SHP77 (cell line): ENCODE measurements at regions not wholly inside any gene's neighbourhood (a gene's known extent, or its start where the extent isn't known, plus 50 kb on each side); places are given as distances from the start of the nearest gene placed in this dataset.
"Not testable (repeated sequence)": the region's sequence is repeated elsewhere in the genome, so short reads cannot be mapped to it uniquely, and the experiment has no call there.

ENCODE experiments used
- DNase-seq, 2 experiments: peaks; one replicate each; lab custom pipeline; 2025; lab: John Stamatoyannopoulos, UW

DNA sequence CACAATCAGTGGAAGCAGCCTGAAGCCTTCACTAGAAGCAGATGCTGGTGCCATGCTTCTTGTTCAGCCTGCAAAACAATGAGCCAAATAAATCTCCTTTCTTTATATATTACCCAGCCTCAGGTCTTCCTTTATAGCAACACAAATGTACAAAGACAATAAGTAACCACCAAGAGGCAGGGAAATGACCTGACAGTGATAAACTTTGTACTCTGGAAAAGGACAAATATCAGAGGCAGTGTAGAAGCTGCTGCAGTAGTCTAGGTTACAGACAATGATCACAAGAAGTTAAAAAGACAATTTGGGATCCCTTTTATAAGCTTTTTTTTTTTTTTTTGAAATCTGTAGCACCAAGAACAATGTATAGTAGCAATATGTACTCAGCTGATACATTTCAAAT lies 760.3 kb downstream of the TTLL7 start:
- not testable (repeated sequence) for DNase-seq

DNA sequence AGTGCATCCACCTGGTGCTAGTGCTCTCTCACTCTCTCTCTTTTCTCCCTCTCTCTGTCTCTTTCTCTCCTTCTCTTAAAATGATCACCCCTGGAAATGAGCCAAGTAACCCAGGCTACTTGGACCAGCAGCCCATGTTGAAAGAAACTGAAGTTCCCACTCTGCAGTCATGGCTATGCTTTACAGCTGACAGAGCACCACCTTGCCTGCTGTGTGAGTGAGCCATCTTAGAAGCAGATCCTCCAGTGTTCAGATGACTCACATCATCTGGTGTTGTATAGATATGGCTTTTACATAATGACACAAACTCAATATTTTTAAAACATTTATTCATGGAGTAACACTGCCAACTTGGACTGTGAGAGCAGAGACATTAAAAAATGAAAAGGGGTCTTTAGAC lies 779.1 kb downstream of the TTLL7 start:
- DNase-seq, result not testable (repeated sequence)

DNA sequence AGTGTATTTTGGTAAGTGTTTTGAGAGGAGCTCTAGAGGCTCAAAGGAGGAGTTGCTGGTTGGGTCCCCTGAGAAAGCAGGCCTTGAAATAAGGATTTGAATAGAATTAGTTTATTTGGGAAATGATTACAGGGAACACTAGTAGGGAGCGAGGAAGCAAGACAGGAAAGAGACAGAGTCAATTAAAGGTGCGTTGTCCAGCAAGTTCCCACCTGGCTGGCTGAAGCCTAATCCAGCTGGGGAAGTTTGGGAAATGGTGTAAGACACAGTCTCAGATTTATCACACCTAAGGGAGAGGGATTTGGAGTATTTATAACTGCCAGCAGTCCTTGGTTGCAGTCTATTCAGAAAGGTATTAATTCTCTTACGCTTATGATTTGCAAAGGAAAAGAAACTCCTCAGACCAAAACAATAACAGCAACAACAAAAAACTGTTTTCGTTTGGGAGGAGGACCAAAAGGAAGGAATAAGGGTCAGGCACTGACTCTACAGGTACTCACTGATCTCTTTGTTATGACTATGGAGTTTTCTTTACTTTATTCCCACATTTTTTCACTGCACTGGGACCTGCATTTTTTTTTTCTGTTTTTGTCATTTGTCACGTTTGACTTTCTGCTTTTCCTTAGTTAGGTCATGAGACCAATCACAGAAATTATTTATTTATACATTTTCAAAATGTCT lies 780.8 kb downstream of the TTLL7 start:
- not testable (repeated sequence) for DNase-seq

DNA sequence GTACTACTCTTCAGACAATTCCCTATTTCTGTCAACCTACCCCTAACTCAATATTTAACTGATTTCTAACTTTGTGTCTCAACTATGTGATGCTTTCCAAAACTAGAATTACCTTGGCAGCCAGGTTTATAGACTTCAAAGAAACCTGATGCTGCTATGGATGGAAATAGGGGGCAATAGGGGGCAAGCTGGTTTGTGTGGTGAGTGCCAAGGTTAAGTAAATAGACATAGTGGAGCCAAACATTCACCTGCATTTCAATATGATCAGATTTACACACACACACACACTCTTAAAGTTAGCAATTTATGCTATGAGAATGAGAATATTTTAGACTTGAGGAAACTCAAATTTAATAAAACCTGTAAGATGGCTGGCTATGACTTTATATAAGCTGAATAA lies 784.6 kb downstream of the TTLL7 start:
- DNase-seq, result not testable (repeated sequence)

DNA sequence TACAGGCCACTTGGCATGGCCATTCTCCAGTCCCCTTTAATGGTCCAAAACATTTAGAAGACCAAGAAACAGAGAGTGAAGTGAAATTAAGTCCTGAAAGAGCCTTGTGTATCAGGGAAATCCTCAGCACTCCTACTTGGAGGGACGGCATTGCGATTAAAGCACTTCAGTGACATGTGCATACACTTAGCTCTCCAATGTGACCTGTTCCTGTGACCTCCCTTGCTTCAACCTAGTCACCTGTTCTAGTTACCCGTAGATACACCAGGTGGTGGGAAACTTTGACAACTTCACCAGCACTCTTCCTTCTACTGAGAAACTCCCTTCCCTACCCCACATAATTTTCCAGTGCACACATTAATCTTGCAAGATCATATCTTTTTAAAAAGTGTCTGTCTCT lies 785.3 kb downstream of the TTLL7 start:
- not testable (repeated sequence) for DNase-seq

DNA sequence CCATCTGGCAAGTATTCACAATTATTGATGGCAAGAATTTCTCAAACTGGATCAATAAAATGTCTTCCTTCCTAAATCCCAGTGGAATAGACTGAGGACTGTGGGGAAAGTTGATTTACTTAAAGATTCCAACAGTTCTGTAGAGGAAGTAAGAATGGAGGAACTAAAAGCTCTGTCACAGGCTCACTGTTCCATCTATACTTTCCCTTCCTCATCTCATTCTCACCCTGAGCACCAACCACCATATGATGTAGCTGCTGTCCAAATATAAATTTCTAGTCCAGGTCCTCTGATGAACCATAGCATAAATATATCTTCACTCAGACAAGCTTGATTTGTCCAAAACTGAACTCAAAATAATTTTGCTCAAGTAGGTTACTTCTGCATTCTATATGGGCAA lies 786.9 kb downstream of the TTLL7 start:
- DNase-seq, result not testable (repeated sequence)

DNA sequence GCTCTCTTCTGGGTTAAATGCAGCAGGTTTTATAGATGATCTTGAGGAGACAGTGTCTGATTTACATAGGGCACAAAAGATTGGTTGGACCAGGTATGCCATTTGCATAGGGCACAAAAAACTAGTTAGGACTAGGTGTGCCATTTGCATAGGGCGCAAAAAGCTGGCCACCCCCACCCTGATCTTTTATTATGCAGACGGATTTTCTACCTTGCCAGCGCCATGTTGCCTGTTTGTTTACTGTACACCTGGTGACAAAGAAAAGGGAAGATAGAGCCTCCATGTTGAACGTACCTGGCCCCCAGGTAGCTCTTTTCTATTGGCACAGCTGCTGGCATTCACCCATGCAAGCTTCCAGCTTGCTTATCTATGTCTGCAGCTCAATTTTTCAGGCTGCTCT lies 790.4 kb downstream of the TTLL7 start:
- DNase-seq, result not testable (repeated sequence)

DNA sequence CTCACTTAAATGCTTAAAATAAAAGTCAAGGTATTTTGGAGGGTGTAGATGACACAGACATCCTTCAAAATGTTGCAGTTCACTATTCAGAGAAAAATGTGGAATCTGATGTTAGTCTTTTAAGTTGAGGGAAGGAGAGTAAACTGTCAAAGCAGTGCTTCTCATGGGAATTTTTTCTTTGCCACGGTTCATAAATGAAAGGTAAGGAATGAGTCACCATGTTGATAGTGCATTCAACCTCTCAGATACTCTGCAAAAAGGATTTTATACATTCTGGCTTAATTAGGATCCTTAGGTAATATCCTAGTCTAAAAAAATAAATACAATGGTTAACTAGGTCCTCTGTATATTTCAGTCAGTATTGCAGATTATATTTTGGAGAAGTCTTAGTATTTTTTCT lies 804.3 kb downstream of the TTLL7 start:
- not testable (repeated sequence) for DNase-seq

DNA sequence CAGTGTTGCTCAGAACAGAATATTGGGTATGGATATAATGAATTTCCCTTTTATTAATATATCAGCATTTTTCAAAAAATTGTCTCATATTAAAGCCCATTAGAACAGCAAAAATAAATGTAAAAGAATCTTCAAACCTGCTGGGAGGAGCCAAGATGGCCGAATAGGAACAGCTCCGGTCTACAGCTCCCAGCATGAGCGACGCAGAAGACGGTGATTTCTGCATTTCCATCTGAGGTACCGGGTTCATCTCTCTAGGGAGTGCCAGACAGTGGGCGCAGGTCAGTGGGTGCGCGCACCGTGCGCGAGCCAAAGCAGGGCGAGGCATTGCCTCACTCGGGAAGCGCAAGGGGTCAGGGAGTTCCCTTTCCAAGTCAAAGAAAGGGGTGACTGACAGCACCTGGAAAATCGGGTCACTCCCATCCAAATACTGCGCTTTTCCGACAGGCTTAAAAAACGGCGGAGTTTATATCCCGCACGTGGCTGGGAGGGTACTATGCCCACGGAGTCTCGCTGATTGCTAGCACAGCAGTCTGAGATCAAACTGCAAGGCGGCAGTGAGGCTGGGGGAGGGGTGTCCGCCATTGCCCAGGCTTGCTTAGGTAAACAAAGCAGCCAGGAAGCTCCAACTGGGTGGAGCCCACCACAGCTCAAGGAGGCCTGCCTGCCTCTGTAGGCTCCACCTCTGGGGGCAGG lies 816.8 kb downstream of the TTLL7 start:
- not testable (repeated sequence) for DNase-seq

DNA sequence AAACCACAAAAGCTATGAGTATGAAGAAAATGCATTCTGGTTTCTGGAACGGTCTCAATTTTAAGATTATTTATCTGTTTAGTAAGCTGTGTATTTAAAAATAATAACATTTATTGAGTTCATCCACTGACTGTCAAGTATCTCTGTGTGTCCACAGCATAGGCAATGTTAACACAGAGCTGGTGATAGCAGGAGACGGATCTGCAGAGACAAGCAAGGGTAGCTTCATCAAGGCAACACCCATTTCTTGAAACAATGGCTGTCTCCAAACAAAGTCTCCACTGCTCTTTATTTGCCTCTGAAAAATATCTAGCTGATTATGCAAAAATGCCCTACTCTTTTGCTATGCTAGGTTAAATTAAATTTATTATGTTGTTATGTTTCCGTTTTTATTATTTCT lies 818.3 kb downstream of the TTLL7 start:
- not testable (repeated sequence) for DNase-seq

DNA sequence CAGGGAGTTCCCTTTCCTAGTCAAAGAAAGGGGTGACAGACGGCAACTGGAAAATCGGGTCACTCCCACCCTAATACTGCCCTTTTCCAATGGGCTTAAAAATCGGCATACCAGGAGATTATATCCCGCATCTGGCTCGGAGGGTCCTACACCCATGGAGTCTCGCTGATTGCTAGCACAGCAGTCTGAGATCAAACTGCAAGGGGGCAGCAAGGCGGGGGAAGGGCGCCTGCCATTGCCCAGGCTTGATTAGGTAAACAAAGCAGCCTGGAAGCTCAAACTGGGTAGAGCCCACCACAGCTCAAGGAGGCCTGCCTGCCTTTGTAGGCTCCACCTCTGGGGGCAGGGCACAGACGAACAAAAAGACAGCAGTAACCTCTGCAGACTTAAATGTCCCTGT lies 831.3 kb downstream of the TTLL7 start:
- not testable (repeated sequence) for DNase-seq

DNA sequence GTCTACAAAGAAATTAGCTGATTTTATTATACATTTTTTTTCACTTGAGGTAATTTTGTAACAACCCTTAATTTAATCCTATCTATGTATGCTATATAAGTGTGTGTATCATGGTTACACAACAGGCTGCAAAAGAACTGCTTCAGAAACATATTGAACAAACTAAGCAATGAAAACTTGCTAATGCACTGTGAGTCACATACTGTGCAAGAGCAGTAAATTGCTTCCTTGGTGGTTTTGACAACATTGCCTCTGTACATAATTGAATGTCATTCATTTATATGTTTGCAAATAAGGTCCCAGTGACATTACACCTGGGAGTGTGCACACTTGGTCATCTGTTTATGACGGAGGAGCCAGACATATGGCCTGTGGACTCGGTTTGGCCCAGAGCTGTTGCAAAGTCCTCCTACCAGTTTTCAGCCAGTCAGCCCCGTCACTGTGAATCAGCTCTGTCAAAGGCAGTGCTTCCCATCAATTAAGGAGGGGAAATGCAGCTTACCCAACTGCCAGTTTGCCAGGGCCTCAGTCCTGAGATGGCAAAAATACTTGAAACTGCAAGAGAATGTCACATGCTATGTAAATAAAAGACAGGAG lies 835.0 kb downstream of the TTLL7 start:
- DNase-seq, result not testable (repeated sequence)

DNA sequence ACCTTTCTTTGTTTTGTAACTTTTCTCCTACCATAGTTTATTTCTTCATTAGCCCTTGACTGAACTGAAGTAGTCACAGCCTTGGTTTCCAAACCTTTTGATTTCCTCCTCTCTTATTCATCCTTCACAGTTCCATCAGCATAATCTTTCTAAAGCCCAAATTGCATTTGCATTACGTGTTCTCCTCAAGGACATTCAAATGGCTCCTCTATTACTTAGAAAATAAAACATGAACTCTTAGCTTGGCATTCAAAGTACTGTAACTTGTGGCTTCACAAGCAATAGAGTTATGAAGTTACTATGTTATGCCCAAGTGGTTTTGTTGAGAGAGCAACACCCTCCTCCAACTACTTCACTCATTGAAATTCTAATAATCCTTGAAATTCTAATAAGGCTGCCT lies 840.0 kb downstream of the TTLL7 start:
- not testable (repeated sequence) for DNase-seq

DNA sequence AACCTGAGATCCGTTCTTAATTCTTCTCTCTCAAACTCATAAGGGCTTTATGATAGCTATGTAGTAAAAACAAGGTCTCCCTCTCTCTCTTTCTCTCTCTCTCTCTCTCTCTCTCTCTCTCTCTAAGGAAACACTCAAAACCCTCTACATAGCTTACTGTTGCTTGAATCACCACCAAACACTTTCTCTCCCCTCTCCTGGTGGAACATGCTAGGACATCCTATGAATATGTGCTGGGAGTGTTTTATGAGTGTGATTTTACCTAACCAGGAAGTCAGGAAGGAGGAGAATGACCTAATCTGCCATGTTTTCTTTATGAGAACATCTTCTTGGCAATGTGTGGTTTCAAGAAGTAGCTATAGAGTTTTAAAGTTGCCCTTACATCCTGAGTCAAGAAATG lies 844.6 kb downstream of the TTLL7 start:
- not testable (repeated sequence) for DNase-seq

DNA sequence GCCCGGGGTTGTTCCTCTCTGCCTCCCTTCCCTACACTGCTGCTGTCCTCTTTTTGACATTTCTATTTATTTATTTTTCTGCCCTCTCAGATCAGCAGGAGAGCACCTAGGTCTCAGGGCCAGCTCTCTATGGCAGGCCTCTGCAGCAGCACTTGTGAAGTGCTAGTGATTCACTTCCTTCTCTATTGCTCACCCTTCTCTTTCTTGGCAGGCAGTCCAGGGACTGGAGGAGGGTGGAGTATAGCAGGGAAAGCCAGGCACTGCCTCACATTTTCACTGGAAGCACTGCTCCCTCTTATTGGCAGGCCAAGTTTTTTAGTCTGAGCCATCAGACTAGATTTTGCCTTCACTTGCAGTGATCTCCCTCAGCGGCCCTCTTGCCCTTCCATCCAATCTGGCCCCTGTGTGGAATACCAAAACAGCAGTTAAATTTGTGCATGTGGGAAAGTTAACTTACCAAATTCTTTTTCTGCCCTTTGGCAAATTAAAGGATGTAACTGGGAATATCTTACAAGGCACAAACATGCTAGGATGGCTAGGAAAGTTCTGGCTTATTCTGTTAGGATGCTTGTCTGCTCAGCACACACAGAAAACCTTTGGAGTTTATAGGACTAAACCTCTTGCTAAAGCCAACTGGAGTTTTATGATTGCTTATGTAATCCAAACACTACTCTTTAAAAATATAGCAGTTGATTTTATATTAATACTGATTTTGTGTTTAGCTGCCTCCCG lies 847.6 kb downstream of the TTLL7 start:
- DNase-seq, result not testable (repeated sequence)

DNA sequence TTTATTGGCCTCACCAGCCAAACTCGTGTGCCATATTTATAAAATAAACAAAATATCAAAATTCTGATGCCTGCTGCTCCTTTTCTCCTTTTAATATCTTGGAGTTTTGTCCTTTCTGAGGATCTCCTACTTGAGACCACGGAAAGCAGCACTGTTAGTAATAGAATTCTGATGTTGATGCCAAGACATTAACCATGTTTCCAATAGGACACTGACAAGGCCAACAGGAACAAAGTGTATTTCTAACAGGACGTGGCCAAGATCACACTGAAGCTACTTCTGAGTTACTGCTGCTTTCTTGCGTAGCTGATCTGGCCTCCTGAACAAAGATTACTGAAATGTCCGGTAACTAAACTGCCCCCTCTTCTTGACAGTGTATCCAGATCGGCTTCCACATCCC lies 848.5 kb downstream of the TTLL7 start:
- not testable (repeated sequence) for DNase-seq

DNA sequence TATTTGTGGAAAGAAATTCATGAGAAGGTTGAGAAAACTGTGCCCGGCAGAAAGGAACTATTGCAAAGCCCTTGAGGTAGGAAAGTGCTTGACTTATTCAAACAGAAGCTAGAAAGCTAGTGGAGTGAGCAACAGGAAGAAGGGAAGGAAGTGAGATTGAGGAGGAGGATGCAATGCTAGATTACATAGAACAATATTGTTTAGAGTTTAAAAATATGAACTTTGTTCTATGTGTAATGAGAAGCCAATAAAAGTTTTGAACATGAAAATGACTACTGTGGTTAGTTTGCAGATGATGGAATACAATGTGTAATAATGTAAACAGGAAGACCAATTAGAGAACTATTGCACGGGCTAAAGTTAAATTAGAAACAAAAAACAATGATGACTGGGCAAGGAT lies 853.1 kb downstream of the TTLL7 start:
- not testable (repeated sequence) for DNase-seq

DNA sequence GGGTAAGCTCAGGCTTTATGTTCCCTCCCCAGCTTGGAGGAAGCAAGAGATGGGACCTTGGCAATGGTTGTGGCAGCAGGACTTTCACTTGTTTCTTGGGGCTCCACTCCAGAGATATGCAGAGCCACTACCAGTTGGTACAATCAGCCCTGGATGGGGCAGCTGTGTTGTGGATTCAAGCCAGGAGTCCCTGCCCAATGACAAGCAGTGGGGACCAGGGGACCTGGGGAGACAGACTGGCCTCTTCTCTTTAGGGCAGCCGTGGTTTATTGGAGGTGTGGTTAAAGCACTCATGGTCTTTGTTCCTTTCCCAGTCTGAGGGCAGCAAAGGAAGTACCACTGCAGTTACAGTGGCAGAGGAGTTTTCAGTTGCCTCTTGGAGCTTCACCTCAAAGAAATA lies 856.1 kb downstream of the TTLL7 start:
- not testable (repeated sequence) for DNase-seq

DNA sequence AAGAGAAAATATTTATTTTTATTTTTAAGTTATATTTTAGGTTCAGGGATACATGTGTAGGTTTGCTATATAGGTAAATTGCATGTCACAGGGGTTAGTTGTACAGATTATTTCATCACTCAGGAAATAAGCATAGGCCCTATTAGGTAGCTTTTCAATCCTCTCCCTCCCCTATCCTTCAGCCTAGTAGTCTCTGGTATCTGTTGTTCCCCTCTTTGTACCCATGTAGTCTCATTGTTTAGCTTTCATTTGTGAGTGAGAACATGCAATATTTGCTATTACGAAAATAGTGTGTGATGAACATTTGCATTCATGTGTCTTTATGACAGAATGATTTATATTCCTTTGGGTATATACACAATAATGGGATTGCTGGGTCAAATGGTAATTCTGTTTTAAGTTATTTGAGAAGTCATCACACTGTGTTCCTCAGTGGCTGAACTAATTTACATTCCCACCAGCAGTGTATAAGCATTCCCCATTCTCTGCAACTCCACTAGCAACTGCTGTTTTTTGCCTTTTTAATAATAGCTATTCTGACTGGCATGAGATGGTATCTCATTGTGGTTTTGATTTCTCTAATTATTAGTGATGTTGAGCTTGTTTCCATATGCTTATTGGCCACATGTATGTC lies 863.3 kb downstream of the TTLL7 start:
- DNase-seq, result not testable (repeated sequence)

DNA sequence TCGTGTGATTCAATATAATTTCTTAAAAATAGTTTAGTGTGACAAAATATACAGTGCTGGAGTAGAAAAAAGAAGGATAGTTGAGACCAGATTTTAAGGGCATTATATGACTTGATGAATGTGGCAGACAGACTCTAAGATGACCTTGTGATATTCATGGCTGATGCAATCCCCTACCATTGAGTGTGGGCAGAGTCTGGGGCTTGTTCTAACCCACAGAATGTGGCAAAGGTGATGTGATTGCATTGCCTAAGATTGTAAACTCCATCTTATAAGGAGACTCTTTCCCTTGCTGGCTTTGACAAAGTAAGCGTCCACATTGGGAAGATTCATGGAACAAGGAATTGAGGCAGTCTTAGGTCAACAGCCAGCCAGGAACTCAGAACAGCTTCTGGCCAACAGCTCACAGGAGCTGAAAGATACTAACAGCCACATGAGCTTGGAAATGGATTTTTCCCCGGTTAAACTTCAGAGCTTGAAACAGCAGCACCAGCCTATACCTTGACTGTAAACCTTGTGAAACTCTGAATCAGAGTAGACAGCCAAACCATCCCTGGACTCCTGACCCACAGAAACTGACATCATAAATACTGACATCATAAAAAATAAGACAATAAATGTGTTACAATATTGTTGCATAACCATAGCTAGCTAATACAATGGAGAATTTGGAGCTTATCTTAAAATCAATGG lies 864.5 kb downstream of the TTLL7 start:
- not testable (repeated sequence) for DNase-seq

DNA sequence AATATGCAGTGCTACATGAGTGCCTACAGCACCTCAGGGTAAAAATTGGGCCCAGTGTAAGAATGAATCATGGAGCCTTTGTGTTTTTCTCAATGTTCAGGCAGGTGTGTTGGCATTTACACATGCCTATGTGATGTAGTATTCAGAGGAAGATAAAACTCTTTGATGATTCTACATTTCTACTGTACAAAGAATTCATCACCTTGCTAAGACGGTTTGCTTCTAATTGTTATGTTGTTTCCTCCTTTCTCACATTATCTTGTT lies 867.3 kb downstream of the TTLL7 start:
- DNase-seq, result no peak
